ENCODE measurements at regions not wholly inside any gene's neighbourhood (a gene's known extent, or its start where the extent isn't known, plus 50 kb on each side); places are given as distances from the start of the nearest gene placed in this dataset.

DNA sequence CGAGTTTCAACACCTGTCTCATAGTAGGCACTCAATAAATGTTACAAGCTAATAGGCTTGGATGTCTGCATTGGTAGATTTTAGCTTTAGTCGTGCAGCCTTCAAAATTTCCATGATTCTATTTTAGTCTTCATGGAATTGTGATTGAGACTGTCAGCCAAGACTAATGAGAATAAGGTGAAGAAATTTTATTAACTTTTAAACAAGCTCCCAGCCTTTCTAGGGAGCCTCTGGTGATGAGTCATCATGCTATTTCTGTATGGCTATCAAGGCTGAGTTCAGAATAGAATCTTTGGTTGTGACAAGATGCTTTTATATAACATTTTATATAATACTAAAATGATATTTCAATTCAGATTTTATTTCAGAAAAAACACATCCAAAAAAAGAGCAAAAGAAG lies 685.8 kb downstream of the GABRG1 start:
- TF ChIP-seq POLR2A (IDR thresholded peaks at IDR 0.05; ENCODE audit: low read depth) = no peak
- TF ChIP-seq, protein P1, sequence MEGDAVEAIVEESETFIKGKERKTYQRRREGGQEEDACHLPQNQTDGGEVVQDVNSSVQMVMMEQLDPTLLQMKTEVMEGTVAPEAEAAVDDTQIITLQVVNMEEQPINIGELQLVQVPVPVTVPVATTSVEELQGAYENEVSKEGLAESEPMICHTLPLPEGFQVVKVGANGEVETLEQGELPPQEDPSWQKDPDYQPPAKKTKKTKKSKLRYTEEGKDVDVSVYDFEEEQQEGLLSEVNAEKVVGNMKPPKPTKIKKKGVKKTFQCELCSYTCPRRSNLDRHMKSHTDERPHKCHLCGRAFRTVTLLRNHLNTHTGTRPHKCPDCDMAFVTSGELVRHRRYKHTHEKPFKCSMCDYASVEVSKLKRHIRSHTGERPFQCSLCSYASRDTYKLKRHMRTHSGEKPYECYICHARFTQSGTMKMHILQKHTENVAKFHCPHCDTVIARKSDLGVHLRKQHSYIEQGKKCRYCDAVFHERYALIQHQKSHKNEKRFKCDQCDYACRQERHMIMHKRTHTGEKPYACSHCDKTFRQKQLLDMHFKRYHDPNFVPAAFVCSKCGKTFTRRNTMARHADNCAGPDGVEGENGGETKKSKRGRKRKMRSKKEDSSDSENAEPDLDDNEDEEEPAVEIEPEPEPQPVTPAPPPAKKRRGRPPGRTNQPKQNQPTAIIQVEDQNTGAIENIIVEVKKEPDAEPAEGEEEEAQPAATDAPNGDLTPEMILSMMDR (IDR thresholded peaks at IDR 0.05) = no peak
- TF ChIP-seq EP300 (IDR thresholded peaks at IDR 0.05) = no peak
- TF ChIP-seq POLR2AphosphoS5 (IDR thresholded peaks at IDR 0.05) = no peak
